H1 (cell line): ENCODE measurements at regions not wholly inside any gene's neighbourhood (a gene's known extent, or its start where the extent isn't known, plus 50 kb on each side); places are given as distances from the start of the nearest gene placed in this dataset.
A peak's percentile ranks its signal among the peaks of the same experiment; 100 is the strongest.

ENCODE experiments used
- CTCF ChIA-PET: fragments of 300-600 bp; sonication (Branson Sonifier 250); formaldehyde crosslinking; loops from one replicate; lab custom pipeline; 2021; ENCODE audit not compliant: partially characterized antibody; lab: Charles Lee
- POLR2A ChIA-PET: fragments of 300-600 bp; sonication (Branson Sonifier 250); formaldehyde crosslinking; loops from one replicate; lab custom pipeline; 2021; ENCODE audit warnings: inconsistent platforms; ENCODE audit not compliant: partially characterized antibody; lab: Charles Lee
- DNase-seq, 2 experiments: peaks; one replicate each; pipeline versions ENCODE4 v3.0.0 to v3.0.0-alpha.2; 2010 to 2022; ENCODE audit warnings: low spot score in 2 of 2, low read depth in 1 of 2, mixed read lengths in 1 of 2
- FAIRE-seq: peaks from 2 replicates; lab custom pipeline; 2011; peaks lifted over from hg19 to GRCh38; lab: Jason Lieb, UNC
- H2AFZ ChIP-seq: 2 replicates; pipeline ENCODE4 v1.8.1; 2012; ENCODE audit warnings: low read length, inconsistent platforms
- H2AK5ac ChIP-seq: 2 replicates; pipeline ENCODE4 v1.6.1; 2013; ENCODE audit warnings: low read depth, low read length
- H2BK120ac ChIP-seq: replicated peaks from 2 replicates; pipeline ENCODE3; 2013; ENCODE audit warnings: low read depth, low read length, inconsistent platforms
- H2BK12ac ChIP-seq: 2 replicates; pipeline ENCODE4 v1.6.1; 2013; ENCODE audit warnings: low read depth, low read length
- H2BK15ac ChIP-seq: 2 replicates; pipeline ENCODE4 v1.6.1; 2013; ENCODE audit warnings: low read length
- H2BK20ac ChIP-seq: 2 replicates; pipeline ENCODE4 v1.6.1; 2013; ENCODE audit warnings: low read length
- H2BK5ac ChIP-seq: 2 replicates; pipeline ENCODE4 v1.6.1; 2013; ENCODE audit warnings: low read depth, low read length
- H3K14ac ChIP-seq: 2 replicates; pipeline ENCODE4 v1.6.1; 2013; ENCODE audit warnings: inconsistent platforms; ENCODE audit not compliant: insufficient read length
- H3K18ac ChIP-seq: 2 replicates; pipeline ENCODE4 v1.6.1; 2013; ENCODE audit warnings: low read length; ENCODE audit errors: extremely low read depth
- H3K23ac ChIP-seq: 2 replicates; pipeline ENCODE4 v1.6.1; 2013; ENCODE audit warnings: inconsistent platforms; ENCODE audit not compliant: insufficient read length
- H3K23me2 ChIP-seq: 2 replicates; pipeline ENCODE4 v1.6.1; 2013; ENCODE audit warnings: low read depth, low read length
- H3K27ac ChIP-seq: 2 replicates; pipeline ENCODE4 v1.6.1; 2011; ENCODE audit warnings: low read depth, low read length, inconsistent platforms
- H3K27me3 ChIP-seq, 4 experiments: replicated peaks in 1 of 4; 1 replicate in 1 of 4; 2 replicates in 3 of 4; pipeline versions ENCODE4 v1.6.1 to v1.8.1; 2011 to 2013; ENCODE audit warnings: low read length in 3 of 4, mild to moderate bottlenecking in 3 of 4, inconsistent platforms in 2 of 4, mixed read lengths in 2 of 4, moderate library complexity in 1 of 4; ENCODE audit not compliant: control insufficient read depth in 3 of 4, insufficient read depth in 3 of 4; ENCODE audit errors: extremely low read depth in 1 of 4
- H3K36me3 ChIP-seq, 4 experiments: 2 replicates each; pipeline versions ENCODE4 v1.6.1 to v1.8.1; 2011 to 2013; ENCODE audit warnings: mild to moderate bottlenecking in 4 of 4, low read length in 3 of 4, moderate library complexity in 2 of 4, control low read depth in 1 of 4, inconsistent platforms in 1 of 4; ENCODE audit not compliant: insufficient read depth in 4 of 4, control insufficient read depth in 2 of 4
- H3K4ac ChIP-seq: replicated peaks from 2 replicates; pipeline ENCODE3; 2013; ENCODE audit warnings: low read length, low read depth, mixed read lengths, inconsistent platforms; ENCODE audit not compliant: insufficient read length
- H3K4me1 ChIP-seq, 4 experiments: replicated peaks in 1 of 4; 1 replicate in 1 of 4; 2 replicates in 3 of 4; pipeline versions ENCODE4 v1.6.1 to v1.8.1; 2011 to 2013; ENCODE audit warnings: low read length in 3 of 4, inconsistent platforms in 2 of 4, mixed read lengths in 1 of 4; ENCODE audit not compliant: insufficient read depth in 4 of 4, control insufficient read depth in 3 of 4
- H3K4me2 ChIP-seq, 2 experiments: 2 replicates each; pipeline versions ENCODE4 v1.6.1 to v1.8.1; 2011 to 2013; ENCODE audit warnings: low read depth in 2 of 2, low read length in 2 of 2, control low read depth in 1 of 2, inconsistent platforms in 1 of 2, mild to moderate bottlenecking in 1 of 2; ENCODE audit not compliant: insufficient read depth in 1 of 2
- H3K4me3 ChIP-seq, 4 experiments: fragments of 200-600, 300-600 bp in 1 of 4; sonication (generic), shearing (Covaris generic), sonication (Bioruptor Twin) in 1 of 4; 2 replicates each; pipeline versions ENCODE4 v1.5.1 to v1.8.1; 2011 to 2016; ENCODE audit warnings: low read length in 4 of 4, low read depth in 3 of 4, control low read depth in 2 of 4, inconsistent platforms in 2 of 4, mild to moderate bottlenecking in 2 of 4, mixed read lengths in 1 of 4, moderate library complexity in 1 of 4; ENCODE audit not compliant: insufficient read depth in 2 of 4; ENCODE audit errors: extremely low read depth in 1 of 4
- H3K56ac ChIP-seq: replicated peaks from 2 replicates; pipeline ENCODE3; 2013; ENCODE audit warnings: low read depth, mild to moderate bottlenecking, mixed read lengths, low read length, inconsistent platforms; ENCODE audit not compliant: insufficient read length
- H3K79me1 ChIP-seq: 2 replicates; pipeline ENCODE4 v1.6.1; 2013; ENCODE audit warnings: low read depth, low read length, control low read depth
- H3K79me2 ChIP-seq, 2 experiments: 2 replicates each; pipeline versions ENCODE4 v1.6.1 to v1.8.1; 2012 to 2013; ENCODE audit warnings: low read length in 2 of 2, mild to moderate bottlenecking in 2 of 2, inconsistent platforms in 1 of 2; ENCODE audit not compliant: insufficient read depth in 2 of 2, control insufficient read depth in 1 of 2
- H3K9ac ChIP-seq, 4 experiments: replicated peaks in 1 of 4; 1 replicate in 1 of 4; 2 replicates in 3 of 4; pipeline versions ENCODE4 v1.6.1 to v1.8.1; 2011 to 2013; ENCODE audit warnings: low read depth in 3 of 4, low read length in 3 of 4, control low read depth in 2 of 4, mild to moderate bottlenecking in 2 of 4, moderate library complexity in 2 of 4, inconsistent platforms in 1 of 4; ENCODE audit errors: extremely low read depth in 1 of 4
- H3K9me3 ChIP-seq, 2 experiments: 2 replicates each; pipeline versions ENCODE4 v1.6.1 to v1.8.1; 2012 to 2013; ENCODE audit warnings: mild to moderate bottlenecking in 2 of 2, moderate library complexity in 2 of 2, control low read depth in 1 of 2, inconsistent platforms in 1 of 2, low read depth in 1 of 2, low read length in 1 of 2, mixed read lengths in 1 of 2; ENCODE audit not compliant: insufficient read depth in 2 of 2
- H4K20me1 ChIP-seq, 2 experiments: replicated peaks in 1 of 2; 2 replicates each; pipeline versions ENCODE3 to v1.8.1; 2011 to 2013; ENCODE audit warnings: inconsistent platforms in 2 of 2, low read length in 2 of 2, mild to moderate bottlenecking in 1 of 2; ENCODE audit not compliant: insufficient read depth in 2 of 2, control insufficient read depth in 1 of 2
- H4K5ac ChIP-seq: 2 replicates; pipeline ENCODE4 v1.6.1; 2013; ENCODE audit warnings: low read length, low read depth, mixed read lengths, inconsistent platforms; ENCODE audit not compliant: insufficient read length
- H4K8ac ChIP-seq: 2 replicates; pipeline ENCODE4 v1.8.0; 2013; ENCODE audit warnings: mild to moderate bottlenecking, moderate library complexity, low read length, inconsistent platforms; ENCODE audit not compliant: insufficient read depth; ENCODE audit errors: extremely low read depth
- H4K91ac ChIP-seq: replicated peaks from 2 replicates; pipeline ENCODE3; 2013; ENCODE audit warnings: low read length, mixed read lengths, inconsistent platforms; ENCODE audit not compliant: insufficient read length
- RAD21 ChIP-seq, 2 experiments: IDR thresholded peaks in 1 of 2; conservative IDR thresholded peaks in 1 of 2; 2 replicates each; pipeline ENCODE4 v1.6.1; 2011; ENCODE audit warnings: low read depth in 2 of 2, low read length in 2 of 2, improper control_type of control experiment in 1 of 2, inconsistent platforms in 1 of 2, mild to moderate bottlenecking in 1 of 2, moderate library complexity in 1 of 2
- SP2 ChIP-seq: IDR thresholded peaks from 2 replicates; pipeline ENCODE4 v1.6.1; 2012; ENCODE audit warnings: mild to moderate bottlenecking, low read length, inconsistent platforms
- WGBS, 2 experiments: shearing (Covaris generic) in 1 of 2; methylation state at CpG; one replicate each; pipeline versions ENCODE4 v1.1.6 to v1.1.7; 2013 to 2015; ENCODE audit warnings: low lambda C conversion rate in 2 of 2, mixed read lengths in 2 of 2, inconsistent platforms in 1 of 2, low coverage in 1 of 2, missing lambda C conversion rate in 1 of 2; ENCODE audit not compliant: insufficient replicate concordance in 2 of 2, insufficient coverage in 1 of 2, insufficient read length in 1 of 2; ENCODE audit errors: extremely low coverage in 1 of 2, missing lambda C conversion rate in 1 of 2; 5-methylcytosine and 5-hydroxymethylcytosine counted together
- TF ChIP-seq, protein P1 (sequence below), 3 experiments: IDR thresholded peaks; 1 replicate in 2 of 3; 2 replicates in 1 of 3; pipeline versions ENCODE4 v1.5.1 to v1.6.1; 2011; ENCODE audit warnings: low read length in 3 of 3, mild to moderate bottlenecking in 3 of 3, inconsistent platforms in 2 of 3, low read depth in 1 of 3, moderate library complexity in 1 of 3; ENCODE audit not compliant: insufficient read depth in 1 of 3; ENCODE audit errors: control extremely low read depth in 1 of 3

GRCh38 chr20:9974324-9974723, 60.5 kb upstream of the ANKEF1 start:
- no peaks in the 10 kb centered on the region for H3K9me3 ChIP-seq
- H3K14ac ChIP-seq, result no peak overlapping the region
- H3K23ac ChIP-seq, result no peak overlapping the region
- H4K8ac ChIP-seq, result no peak overlapping the region
- no peak overlapping the region for H3K18ac ChIP-seq
- FAIRE-seq (peak; percentile 28), DNase-seq (no peak)
- H2BK20ac ChIP-seq, result no peak overlapping the region
- WGBS, 2 experiments, result 79% methylated on average over 2 of the region's 2 CpGs; no CpG with 5 or more reads in 1 of the 2 experiments
- H3K56ac ChIP-seq, result no peak overlapping the region
- no peaks in the 10 kb centered on the region for H3K4me1 ChIP-seq
- no peak overlapping the region for H2BK15ac ChIP-seq
- H3K9ac ChIP-seq, result no peak overlapping the region
- H3K79me2 ChIP-seq, result no peaks in the 10 kb centered on the region
- no peaks in the 10 kb centered on the region for H3K23me2 ChIP-seq
- POLR2A ChIA-PET, result no interaction called here
- H3K27ac ChIP-seq, result no peak overlapping the region
- H4K20me1 ChIP-seq, result no peaks in the 10 kb centered on the region
- H4K91ac ChIP-seq, result no peak overlapping the region
- H2BK5ac ChIP-seq, result no peak overlapping the region
- H3K36me3 ChIP-seq, result no peaks in the 10 kb centered on the region
- CTCF ChIA-PET, result interaction anchor here (0.6 to 9.0 kb wide), 6 partner anchors 117 to 452 kb away, joined by 3 to 100 read pairs (median 4); no protein-coding TSS in a partner anchor
- no peak overlapping the region for H2BK120ac ChIP-seq
- H3K4me2 ChIP-seq, result no peak overlapping the region
- H2BK12ac ChIP-seq, result no peak overlapping the region
- no peak overlapping the region for H4K5ac ChIP-seq
- H3K79me1 ChIP-seq, result no peaks in the 10 kb centered on the region
- no peaks in the 10 kb centered on the region for H3K27me3 ChIP-seq
- H2AFZ ChIP-seq, result no peak overlapping the region
- H3K4me3 ChIP-seq, result no peak overlapping the region
- H2AK5ac ChIP-seq, result no peak overlapping the region
- H3K4ac ChIP-seq, result no peak overlapping the region
- peak; percentile 30 to 48 for TF ChIP-seq RAD21 (IDR thresholded peaks at IDR 0.05 in 1 of 2, conservative IDR thresholded peaks at IDR 0.05 in 1 of 2; ENCODE audit: low read depth in 2 of 2, low read length in 2 of 2)
- TF ChIP-seq, protein P1, sequence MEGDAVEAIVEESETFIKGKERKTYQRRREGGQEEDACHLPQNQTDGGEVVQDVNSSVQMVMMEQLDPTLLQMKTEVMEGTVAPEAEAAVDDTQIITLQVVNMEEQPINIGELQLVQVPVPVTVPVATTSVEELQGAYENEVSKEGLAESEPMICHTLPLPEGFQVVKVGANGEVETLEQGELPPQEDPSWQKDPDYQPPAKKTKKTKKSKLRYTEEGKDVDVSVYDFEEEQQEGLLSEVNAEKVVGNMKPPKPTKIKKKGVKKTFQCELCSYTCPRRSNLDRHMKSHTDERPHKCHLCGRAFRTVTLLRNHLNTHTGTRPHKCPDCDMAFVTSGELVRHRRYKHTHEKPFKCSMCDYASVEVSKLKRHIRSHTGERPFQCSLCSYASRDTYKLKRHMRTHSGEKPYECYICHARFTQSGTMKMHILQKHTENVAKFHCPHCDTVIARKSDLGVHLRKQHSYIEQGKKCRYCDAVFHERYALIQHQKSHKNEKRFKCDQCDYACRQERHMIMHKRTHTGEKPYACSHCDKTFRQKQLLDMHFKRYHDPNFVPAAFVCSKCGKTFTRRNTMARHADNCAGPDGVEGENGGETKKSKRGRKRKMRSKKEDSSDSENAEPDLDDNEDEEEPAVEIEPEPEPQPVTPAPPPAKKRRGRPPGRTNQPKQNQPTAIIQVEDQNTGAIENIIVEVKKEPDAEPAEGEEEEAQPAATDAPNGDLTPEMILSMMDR (IDR thresholded peaks at IDR 0.05; ENCODE audit: control extremely low read depth in 1 of 3, insufficient read depth in 1 of 3, low read depth in 1 of 3, low read length in 3 of 3), result peak; percentile 31 to 35 (median 32); a peak in 3 of 4 replicates
- no peak for TF ChIP-seq SP2
- TF ChIP-seq, all 59 proteins: peak for 2
